IPS-NIHi7 (cell line): ENCODE measurements at regions not wholly inside any gene's neighbourhood (a gene's known extent, or its start where the extent isn't known, plus 50 kb on each side); places are given as distances from the start of the nearest gene placed in this dataset.

Source experiments
- DNase-seq: peaks from one replicate; pipeline ENCODE4 v3.0.0; 2012; ENCODE audit warnings: mixed read lengths; ENCODE audit errors: extremely low spot score

DNA sequence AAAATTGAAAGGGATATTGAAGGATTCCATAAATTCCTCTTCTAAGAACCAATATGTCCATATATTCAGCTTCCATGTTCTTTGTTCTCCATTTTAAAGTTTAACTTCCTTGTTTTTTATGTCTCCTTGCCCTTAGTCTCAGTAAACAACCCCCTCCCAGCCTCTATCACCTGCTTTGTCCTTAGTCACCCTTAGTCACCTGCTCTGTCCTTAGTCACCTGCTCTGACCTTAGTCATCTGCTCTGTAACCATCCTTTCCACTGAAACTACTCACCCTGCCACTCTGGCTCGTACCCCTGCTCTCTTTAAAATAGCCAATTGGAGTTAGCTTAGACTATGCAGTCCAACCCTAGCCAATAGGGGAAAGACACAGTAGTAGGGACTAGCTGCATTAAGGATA, 136.2 kb upstream of the TMEM106B start:
- DNase-seq = no peak

DNA sequence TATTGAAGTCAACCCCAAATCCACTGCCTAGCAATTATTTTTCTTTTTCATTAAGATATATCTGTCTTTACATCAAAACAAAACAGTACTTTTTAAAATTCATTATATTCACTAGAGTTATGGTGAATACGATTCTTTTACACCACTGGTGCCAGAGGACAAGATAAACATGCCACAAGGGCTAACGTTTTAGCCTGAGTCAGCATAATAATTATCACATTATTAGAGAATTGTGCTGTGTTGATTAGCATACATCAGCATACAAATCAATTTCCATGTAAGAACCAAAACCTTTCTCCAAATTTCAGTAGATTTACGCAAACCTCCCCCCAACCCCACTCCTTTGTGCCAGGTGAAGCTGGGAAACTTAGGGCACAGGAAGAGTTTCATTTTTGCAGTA, 131.1 kb upstream of the TMEM106B start:
- no peak for DNase-seq

GRCh38 chr7:12085516-12085915, 125.6 kb upstream of the TMEM106B start:
- no peak for DNase-seq

DNA sequence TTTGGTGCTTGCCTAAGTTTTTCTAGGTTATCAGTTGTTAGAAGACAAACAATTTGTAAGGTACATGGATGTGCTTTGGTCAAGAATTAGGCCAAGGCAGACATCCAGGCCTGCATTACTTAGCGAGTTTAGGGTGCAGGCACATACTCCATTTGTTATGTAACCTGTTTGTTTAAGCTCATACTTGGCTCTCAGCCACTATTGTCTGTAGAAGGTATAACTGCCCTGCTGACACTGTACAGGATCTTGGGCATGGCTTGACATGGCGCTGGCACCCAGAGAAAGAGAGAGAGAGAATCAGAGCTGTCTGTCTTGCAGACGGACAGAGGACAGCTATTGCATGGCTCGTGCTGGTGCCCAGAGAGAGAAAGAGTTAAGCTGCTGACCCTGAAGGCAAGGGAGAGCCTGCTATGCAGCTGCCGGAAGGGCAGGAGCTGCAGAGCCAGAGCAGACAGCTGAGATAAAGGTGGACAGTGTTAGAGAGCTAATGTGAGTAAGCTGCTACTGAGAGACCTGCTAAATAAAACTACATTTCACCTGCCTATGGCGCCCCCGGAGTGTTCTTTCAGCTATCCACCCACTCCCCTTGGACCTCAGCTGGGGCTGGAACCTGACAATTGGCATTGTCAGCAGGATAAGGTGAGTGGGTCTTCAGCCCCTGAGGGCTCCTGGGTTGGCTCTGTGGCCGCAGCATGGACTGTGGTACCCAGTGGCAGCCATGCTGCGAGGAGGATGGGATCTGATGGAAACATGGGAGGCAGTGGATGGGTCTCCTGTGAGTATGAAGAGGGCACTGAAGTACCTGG, 120.9 kb upstream of the TMEM106B start:
- no peak for DNase-seq

GRCh38 chr7:12090757-12091221, 120.3 kb upstream of the TMEM106B start:
- no peak for DNase-seq

GRCh38 chr7:12091231-12091630, 119.9 kb upstream of the TMEM106B start:
- no peak for DNase-seq

- no peak for DNase-seq
Measured at GRCh38 chr7:12092499-12093130, 118.5 kb upstream of the TMEM106B start.

DNA sequence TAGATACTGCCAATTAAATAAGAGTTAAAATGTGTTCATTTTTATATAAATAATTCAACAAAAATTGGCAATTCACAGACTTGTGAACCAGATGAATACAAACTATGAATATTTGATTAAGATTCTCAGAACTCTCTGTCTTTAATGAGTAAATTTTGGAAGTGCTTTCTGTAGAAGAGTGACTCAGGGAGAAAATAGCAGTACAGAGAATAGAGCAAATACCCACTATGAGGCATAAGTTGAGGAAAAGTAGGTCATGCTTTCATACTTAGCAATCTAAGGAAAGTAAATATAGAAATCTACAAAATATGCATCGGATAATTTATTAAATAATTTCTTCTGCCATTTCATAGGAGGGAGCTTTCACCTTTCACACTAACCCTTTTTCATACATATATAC, 117.7 kb upstream of the TMEM106B start:
- no peak for DNase-seq

GRCh38 chr7:12094365-12094921, 116.7 kb upstream of the TMEM106B start:
- DNase-seq = peak; percentile 72

- no peak for DNase-seq
Measured at GRCh38 chr7:12102126-12102525, 109.0 kb upstream of the TMEM106B start.

DNA sequence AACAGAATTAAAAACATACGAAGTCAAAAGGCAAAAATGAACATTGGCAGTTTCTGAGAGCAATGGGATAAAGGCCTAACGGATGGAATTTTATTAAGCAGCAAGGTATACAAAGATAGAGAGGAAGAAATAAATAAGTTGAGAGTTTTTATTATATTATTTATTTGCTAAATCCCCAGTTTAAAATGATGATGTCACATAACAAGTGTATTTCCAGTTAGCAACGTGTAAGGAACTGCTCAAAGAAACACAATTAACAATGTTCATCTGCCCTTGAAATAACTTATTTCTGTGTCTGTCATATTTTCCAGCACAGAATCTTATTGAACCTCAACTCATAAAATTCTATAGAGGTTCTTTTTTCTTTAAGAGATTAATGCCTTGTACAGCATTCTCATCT, 108.6 kb upstream of the TMEM106B start:
- no peak for DNase-seq

DNA sequence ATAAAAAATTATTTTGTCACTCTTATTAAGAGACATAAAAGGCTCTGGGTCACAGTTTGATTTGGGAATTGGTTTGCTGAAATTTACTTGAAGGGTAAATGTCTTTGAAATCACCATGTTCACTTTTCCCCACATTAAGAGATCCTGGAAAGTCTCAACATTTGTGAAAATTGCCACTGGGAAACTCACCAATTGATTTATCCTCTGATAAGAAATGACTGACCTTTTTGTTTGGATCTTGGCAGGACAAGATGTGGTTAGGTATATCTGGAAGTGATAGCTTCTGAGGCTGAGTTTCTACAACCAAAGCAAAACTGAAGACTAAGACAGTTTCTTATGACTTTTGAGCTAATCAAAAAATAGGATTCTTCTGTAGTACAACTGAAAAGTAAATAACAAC, 107.1 kb upstream of the TMEM106B start:
- no peak for DNase-seq

GRCh38 chr7:12107381-12107780, 103.7 kb upstream of the TMEM106B start:
- no peak for DNase-seq

DNA sequence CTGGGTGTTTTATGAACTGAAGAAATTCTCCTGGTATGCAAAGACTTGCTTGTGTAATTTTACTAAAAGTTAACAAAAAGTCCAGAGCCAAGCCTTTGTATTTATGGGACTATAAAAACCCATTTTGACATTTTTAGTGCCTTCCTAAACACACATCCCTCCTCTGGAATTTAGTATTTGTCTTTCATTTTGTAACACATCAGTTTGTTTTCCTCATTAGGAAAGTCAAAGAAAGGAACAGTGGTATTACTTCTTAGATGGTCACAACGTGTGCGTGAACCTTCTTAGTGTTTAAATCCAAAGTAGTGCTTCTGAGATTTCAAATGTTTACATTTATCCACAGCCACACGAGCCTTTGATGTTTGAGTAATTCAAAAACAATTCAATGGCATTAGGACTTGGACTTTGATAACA, 103.2 kb upstream of the TMEM106B start:
- no peak for DNase-seq

DNA sequence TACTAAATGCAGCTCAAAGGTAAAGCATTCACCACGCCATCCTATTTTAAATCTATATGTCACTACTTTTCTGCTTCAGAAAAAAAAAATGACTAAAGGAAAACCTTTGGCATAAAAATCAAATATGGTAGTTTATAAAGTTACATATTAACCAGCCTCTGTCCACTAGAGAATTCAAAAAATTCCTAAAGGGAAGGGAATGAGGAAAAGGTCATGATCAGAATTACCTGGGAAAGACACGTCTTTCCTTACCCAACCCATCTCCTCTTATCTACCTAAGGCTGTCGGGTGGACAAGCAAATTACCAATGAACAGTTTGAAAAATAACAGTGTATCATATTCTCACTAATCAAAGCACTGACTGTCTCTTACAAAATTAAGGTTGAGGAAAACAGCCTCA, 100.7 kb upstream of the TMEM106B start:
- no peak for DNase-seq

DNA sequence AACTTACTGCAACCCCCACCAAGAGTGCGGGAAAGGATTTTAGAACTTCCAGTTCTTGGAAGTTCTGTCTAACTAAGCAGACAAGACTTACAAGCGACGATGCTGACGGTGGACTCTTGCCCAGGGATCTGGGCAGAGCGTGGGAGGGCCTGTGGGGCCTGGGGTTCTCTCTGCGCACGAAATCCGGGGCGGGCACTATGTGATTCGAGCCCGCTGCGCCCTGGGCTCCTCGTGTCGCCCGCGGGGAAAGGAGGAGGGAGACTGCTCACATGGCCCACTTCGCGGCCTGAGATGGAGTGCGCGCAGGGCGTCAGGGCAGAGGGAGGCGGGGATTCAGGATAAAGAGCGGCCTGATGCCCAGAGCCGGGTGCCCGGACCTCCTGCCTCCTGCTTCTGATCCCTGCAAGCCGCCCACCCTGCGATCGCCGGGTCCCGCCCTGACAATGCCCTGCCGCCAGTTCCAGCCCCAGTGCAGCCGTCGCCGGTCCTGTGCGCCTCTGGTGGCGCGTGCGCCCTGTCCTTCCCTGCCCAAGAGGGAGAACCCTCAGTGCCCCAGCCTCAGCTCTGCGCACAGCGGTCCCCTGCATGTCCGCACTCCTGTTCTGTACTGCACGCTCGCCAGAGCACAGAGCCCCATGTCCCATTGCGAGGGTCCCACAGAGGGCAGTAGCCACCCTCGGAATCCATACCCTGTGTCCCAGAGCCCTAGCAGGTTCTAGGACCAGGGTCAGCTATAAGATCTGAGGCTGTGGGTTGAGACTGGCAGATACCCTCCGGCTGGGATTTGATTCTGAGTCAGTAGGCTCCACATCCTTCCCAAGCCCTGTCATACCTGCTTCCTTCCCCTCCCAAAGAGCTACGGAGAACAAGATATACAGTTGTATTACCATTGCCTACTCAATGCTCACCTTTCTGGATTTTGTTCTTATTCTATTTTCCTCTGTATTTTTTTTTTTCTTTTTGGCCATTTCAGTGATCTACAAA, 99.4 kb upstream of the TMEM106B start:
- DNase-seq = peak; percentile 62

- no peak for DNase-seq
Measured at GRCh38 chr7:12117170-12117569, 93.9 kb upstream of the TMEM106B start.

- DNase-seq = no peak
Measured at GRCh38 chr7:12119620-12120303, 91.3 kb upstream of the TMEM106B start.

- DNase-seq = no peak
Measured at GRCh38 chr7:12120632-12121031, 90.5 kb upstream of the TMEM106B start.

- no peak for DNase-seq
Measured at GRCh38 chr7:12123172-12123571, 87.9 kb upstream of the TMEM106B start.

GRCh38 chr7:12124028-12124427, 87.1 kb upstream of the TMEM106B start:
- peak; percentile 10 for DNase-seq
